SK-N-SH (cell line): ENCODE measurements at regions not wholly inside any gene's neighbourhood (a gene's known extent, or its start where the extent isn't known, plus 50 kb on each side); places are given as distances from the start of the nearest gene placed in this dataset.

Experiments used
- CTCF ChIP-seq: fragments of 200-600 bp; sonication (generic); IDR thresholded peaks from 2 replicates; pipeline ENCODE4 v1.6.1; 2017; ENCODE audit warnings: antibody characterized with exemption, mild to moderate bottlenecking, moderate library complexity
- GABPA ChIP-seq: IDR thresholded peaks from 2 replicates; pipeline ENCODE4 v1.4.0; 2012; ENCODE audit warnings: low read depth, mild to moderate bottlenecking
- POLR2AphosphoS5 ChIP-seq: IDR thresholded peaks from 2 replicates; pipeline ENCODE4 v1.6.1; 2012; ENCODE audit warnings: low read depth, low read length
- RAD21 ChIP-seq: IDR thresholded peaks from 2 replicates; pipeline ENCODE4 v1.6.1; 2012; ENCODE audit warnings: mild to moderate bottlenecking, low read length
- TAF1 ChIP-seq: IDR thresholded peaks from 2 replicates; pipeline ENCODE4 v1.6.1; 2012; ENCODE audit warnings: low read depth, mild to moderate bottlenecking, low read length, moderate library complexity, borderline replicate concordance
- YY1 ChIP-seq: IDR thresholded peaks from 2 replicates; pipeline ENCODE4 v1.4.0; 2012; ENCODE audit warnings: low read depth, mild to moderate bottlenecking

- no peak for TF ChIP-seq YY1
- TF ChIP-seq TAF1, result no peak
- TF ChIP-seq RAD21, result no peak
- no peak for TF ChIP-seq CTCF
- TF ChIP-seq POLR2AphosphoS5, result no peak
- no peak for TF ChIP-seq GABPA
Observed at GRCh38 chr4:74665346-74665745, 129.0 kb downstream of the BTC start.
